ENCODE measurements at regions not wholly inside any gene's neighbourhood (a gene's known extent, or its start where the extent isn't known, plus 50 kb on each side); places are given as distances from the start of the nearest gene placed in this dataset.

GRCh38 chr18:51762373-51762772 lies 564.9 kb upstream of the MEX3C start:
- TF ChIP-seq, protein P1, sequence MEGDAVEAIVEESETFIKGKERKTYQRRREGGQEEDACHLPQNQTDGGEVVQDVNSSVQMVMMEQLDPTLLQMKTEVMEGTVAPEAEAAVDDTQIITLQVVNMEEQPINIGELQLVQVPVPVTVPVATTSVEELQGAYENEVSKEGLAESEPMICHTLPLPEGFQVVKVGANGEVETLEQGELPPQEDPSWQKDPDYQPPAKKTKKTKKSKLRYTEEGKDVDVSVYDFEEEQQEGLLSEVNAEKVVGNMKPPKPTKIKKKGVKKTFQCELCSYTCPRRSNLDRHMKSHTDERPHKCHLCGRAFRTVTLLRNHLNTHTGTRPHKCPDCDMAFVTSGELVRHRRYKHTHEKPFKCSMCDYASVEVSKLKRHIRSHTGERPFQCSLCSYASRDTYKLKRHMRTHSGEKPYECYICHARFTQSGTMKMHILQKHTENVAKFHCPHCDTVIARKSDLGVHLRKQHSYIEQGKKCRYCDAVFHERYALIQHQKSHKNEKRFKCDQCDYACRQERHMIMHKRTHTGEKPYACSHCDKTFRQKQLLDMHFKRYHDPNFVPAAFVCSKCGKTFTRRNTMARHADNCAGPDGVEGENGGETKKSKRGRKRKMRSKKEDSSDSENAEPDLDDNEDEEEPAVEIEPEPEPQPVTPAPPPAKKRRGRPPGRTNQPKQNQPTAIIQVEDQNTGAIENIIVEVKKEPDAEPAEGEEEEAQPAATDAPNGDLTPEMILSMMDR (conservative IDR thresholded peaks at IDR 0.05; ENCODE audit: low read length): no peak
- TF ChIP-seq EZH2phosphoT487 (IDR thresholded peaks at IDR 0.05; ENCODE audit: borderline replicate concordance, low read depth, low read length): no peak

Data from OCI-LY7 (cell line).